Astrocyte of the cerebellum (primary cell): ENCODE measurements at regions not wholly inside any gene's neighbourhood (a gene's known extent, or its start where the extent isn't known, plus 50 kb on each side); places are given as distances from the start of the nearest gene placed in this dataset.

Source experiments
- DNase-seq: peaks from one replicate; pipeline ENCODE4 v3.0.0-alpha.2; 2011; ENCODE audit warnings: low read depth
- H3K4me3 ChIP-seq: 2 replicates; pipeline ENCODE4 v1.5.1; 2011; ENCODE audit warnings: mild to moderate bottlenecking, low read depth, low read length, moderate library complexity
- CTCF ChIP-seq: IDR thresholded peaks from 2 replicates; pipeline ENCODE4 v1.5.1; 2012; ENCODE audit warnings: low read length, low read depth, moderate library complexity, mild to moderate bottlenecking; ENCODE audit errors: missing control alignments
- in situ Hi-C: cut with HindIII; loops from 2 replicates; pipeline ENCODE4 v1.10.0; 2017; ENCODE audit warnings: low sequenced_read_pairs

- in situ Hi-C loops, result no loop called here
- no peak overlapping the region for H3K4me3 ChIP-seq
- DNase-seq, result no peak
- TF ChIP-seq CTCF, result no peak
Observed at GRCh38 chr6:55666606-55667225, 87.7 kb upstream of the HMGCLL1 start.

- no peak for TF ChIP-seq CTCF
- H3K4me3 ChIP-seq, result no peak overlapping the region
- in situ Hi-C loops, result no loop called here
- DNase-seq, result no peak
Observed at GRCh38 chr6:55666037-55666436, 87.0 kb upstream of the HMGCLL1 start.

- in situ Hi-C loops, result no loop called here
- no peak for TF ChIP-seq CTCF
- H3K4me3 ChIP-seq, result no peak overlapping the region
- DNase-seq, result no peak
Observed at GRCh38 chr6:55664591-55665587, 85.9 kb upstream of the HMGCLL1 start.

GRCh38 chr6:55663914-55664313, 84.9 kb upstream of the HMGCLL1 start:
- no peak overlapping the region for H3K4me3 ChIP-seq
- DNase-seq, result no peak
- in situ Hi-C loops, result no loop called here
- TF ChIP-seq CTCF, result no peak

- in situ Hi-C loops, result no loop called here
- TF ChIP-seq CTCF, result no peak
- no peak for DNase-seq
- no peak overlapping the region for H3K4me3 ChIP-seq
Observed at GRCh38 chr6:55659304-55659703, 80.3 kb upstream of the HMGCLL1 start.

GRCh38 chr6:55654445-55654844, 75.5 kb upstream of the HMGCLL1 start:
- in situ Hi-C loops, result no loop called here
- no peak for DNase-seq
- TF ChIP-seq CTCF, result no peak
- no peak overlapping the region for H3K4me3 ChIP-seq
